Lower leg skin (tissue), 4 donors: ENCODE measurements at regions not wholly inside any gene's neighbourhood (a gene's known extent, or its start where the extent isn't known, plus 50 kb on each side); places are given as distances from the start of the nearest gene placed in this dataset.

Source experiments
- DNase-seq, 2 donors: peaks; one replicate each; pipeline ENCODE4 v3.0.0-alpha.2; 2019; ENCODE audit warnings: low spot score in 2 of 2
- H3K4me3 ChIP-seq: fragments of 200-600 bp; sonication (generic); 2 replicates; pipeline ENCODE4 v1.5.1; 2017; ENCODE audit warnings: mild to moderate bottlenecking, low read depth; ENCODE audit not compliant: poor library complexity, severe bottlenecking
- POLR2A ChIP-seq, 2 donors: fragments of 450-650 bp; IDR thresholded peaks; one replicate each; pipeline ENCODE4 v1.6.1; 2016 to 2017; ENCODE audit warnings: antibody characterized with exemption in 2 of 2, mild to moderate bottlenecking in 1 of 2, moderate library complexity in 1 of 2
- WGBS, 2 donors: methylation state at CpG; one replicate each; pipeline ENCODE4 v1.1.5; 2018; 5-methylcytosine and 5-hydroxymethylcytosine counted together
- intact Hi-C: fragments of 100-400 bp; cut with DNase I; formaldehyde crosslinking; loops from one replicate; pipeline ENCODE4 v1.15.0; 2023; ENCODE audit warnings: low total_unique reads
- TF ChIP-seq, protein P1 (sequence below), 3 donors: fragments of 450-650 bp; IDR thresholded peaks; one replicate each; pipeline ENCODE4 v1.5.1; 2016; ENCODE audit warnings: antibody characterized with exemption in 3 of 3, mild to moderate bottlenecking in 3 of 3, moderate library complexity in 2 of 3

DNA sequence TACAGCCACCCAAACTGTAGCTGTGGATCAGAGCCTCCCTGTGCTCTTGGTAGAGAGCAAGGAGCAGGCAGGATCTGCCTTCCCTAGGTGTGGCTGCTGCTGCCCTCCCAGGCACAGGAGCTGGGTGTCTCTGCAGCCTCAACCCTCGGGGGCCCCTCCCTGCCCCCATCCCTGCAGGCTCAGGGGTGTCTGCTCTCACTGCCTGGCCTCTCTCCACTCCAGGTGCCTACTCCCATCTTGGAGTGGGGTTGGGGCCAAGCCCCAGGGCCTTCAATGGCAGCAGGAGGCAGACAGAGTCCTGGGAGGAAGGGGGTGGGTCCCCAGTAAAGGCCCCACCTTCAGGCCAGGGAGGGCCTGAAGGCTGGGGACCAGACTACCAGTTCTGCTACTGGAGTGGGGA lies 189.7 kb upstream of the OSR1 start:
- intact Hi-C loops: no loop called here
- no peak overlapping the region for H3K4me3 ChIP-seq
- 80% methylated on average over 1 of the region's 1 CpG for WGBS, 2 donors
- DNase-seq: no peak
- TF ChIP-seq, protein P1, sequence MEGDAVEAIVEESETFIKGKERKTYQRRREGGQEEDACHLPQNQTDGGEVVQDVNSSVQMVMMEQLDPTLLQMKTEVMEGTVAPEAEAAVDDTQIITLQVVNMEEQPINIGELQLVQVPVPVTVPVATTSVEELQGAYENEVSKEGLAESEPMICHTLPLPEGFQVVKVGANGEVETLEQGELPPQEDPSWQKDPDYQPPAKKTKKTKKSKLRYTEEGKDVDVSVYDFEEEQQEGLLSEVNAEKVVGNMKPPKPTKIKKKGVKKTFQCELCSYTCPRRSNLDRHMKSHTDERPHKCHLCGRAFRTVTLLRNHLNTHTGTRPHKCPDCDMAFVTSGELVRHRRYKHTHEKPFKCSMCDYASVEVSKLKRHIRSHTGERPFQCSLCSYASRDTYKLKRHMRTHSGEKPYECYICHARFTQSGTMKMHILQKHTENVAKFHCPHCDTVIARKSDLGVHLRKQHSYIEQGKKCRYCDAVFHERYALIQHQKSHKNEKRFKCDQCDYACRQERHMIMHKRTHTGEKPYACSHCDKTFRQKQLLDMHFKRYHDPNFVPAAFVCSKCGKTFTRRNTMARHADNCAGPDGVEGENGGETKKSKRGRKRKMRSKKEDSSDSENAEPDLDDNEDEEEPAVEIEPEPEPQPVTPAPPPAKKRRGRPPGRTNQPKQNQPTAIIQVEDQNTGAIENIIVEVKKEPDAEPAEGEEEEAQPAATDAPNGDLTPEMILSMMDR (IDR thresholded peaks at IDR 0.05): no peak
- TF ChIP-seq POLR2A (IDR thresholded peaks at IDR 0.05): no peak

DNA sequence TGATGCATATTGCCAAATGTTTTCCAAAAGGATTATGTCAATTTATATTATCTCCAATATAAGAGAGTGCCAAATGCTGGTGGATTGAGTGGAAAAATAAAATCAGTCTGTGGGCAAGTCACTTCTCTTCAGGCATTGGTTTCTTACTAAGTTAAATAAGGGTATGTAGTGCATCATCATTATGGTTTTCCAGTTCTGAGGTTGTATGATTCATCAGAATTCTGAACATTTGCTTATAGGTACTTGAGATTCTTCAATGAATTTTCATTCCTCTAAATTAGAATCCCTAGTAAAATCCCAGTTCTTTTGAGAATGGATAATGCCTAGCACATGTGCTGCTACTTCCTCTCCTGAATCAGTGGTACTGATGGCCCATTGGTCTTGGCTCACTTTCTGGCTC lies 188.9 kb upstream of the OSR1 start:
- H3K4me3 ChIP-seq: no peak overlapping the region
- intact Hi-C loops: no loop called here
- DNase-seq: no peak
- no peak for TF ChIP-seq POLR2A (IDR thresholded peaks at IDR 0.05)
- TF ChIP-seq, protein P1 (IDR thresholded peaks at IDR 0.05): no peak

DNA sequence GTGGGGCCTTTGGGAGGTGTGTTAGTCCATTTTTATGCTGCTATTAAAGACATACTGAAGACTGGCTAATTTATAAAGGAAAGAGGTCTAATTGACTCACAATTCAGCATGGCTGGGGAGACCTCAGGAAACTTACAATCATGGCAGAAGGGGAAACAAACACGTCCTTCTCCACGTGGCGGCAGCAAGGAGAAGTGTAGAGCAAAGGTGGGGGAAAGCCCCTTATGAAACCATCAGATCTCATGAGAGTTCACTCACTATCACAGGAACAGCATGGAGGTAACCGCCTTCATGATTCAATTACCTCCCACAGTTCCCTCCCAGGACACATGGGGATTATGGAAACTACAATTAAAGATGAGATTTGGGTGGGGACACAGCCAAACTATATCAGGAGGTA lies 187.1 kb upstream of the OSR1 start:
- DNase-seq: no peak
- H3K4me3 ChIP-seq: no peak overlapping the region
- TF ChIP-seq, protein P1 (IDR thresholded peaks at IDR 0.05): no peak
- TF ChIP-seq POLR2A (IDR thresholded peaks at IDR 0.05): no peak
- 62 to 68% methylated on average over 4 of the region's 4 CpGs for WGBS, 2 donors
- intact Hi-C loops: no loop called here

DNA sequence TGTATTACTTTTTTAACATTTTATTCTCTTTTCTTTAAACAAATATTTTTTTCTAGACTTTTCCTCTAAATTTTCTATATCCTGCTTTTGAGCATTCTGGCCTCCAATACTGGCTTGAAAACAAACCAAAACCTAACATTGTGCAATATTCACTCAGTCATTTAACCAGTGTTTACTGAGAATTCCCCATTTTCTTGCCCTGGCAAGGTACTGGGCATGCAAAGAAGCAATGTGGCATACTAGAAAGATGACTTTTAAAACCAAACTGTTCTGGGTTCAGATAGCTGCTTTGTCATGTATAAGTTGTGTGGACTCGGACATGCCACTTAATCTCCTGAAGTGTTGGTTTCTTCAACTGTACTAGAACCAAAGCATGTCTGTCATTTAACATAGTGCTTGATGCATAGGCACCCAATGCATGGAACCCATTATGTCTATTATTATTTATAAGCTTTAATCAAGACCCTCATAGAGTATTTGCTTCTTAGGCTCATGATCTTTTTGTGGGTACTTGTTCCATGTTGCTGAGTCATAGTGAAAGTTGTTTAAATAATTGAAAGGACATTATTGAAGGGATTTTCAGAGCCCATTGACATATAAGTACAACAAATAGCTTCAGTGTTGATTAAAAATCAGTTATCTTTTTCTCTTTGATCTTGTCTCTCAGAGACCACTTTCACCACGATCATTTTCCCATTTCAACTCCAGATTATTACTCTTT lies 185.4 kb upstream of the OSR1 start:
- WGBS, 2 donors: 86 to 87% methylated on average over 2 of the region's 2 CpGs
- intact Hi-C loops: no loop called here
- DNase-seq: no peak
- no peak for TF ChIP-seq POLR2A (IDR thresholded peaks at IDR 0.05)
- TF ChIP-seq, protein P1 (IDR thresholded peaks at IDR 0.05): no peak
- H3K4me3 ChIP-seq: no peak overlapping the region

DNA sequence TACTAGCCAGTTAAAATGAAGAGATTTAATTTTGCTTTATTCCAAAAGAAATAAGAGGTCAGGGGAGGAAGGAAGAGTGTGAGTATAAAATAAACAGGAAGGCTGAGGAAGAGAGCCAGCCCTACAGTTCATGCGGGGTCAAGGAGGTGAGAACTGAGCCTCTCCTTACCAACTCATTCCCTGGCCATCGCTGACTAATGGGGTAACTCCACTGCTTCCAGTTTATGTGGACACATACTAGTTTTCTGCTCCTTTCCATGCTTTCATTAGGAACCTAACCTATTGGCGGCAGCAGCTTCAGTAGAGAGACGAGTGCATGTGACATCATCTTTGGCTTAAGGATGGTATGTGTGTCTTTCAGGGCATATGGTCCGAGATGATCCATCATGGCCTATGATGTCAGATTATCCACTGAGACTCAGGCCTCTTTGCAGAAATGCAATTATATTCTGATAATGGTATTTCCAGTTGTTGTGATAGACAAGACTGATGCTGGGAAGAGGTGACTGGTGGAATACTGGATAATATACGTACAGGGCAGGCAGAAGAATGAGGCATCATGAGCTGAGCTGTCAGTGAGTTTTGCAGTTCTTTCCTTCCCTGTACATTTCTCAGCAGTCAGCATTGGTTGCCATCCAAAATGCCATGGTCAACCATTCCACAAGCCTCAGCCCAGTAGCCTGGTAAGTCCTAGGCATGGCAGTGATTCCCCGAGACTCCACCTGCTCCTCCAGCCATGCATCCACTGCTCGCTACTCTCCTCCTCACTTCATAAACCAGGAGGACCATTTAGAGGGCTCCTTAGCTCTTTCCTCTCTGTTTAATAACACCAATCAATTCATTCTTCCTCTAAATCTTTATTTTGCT lies 184.6 kb upstream of the OSR1 start:
- intact Hi-C loops: no loop called here
- DNase-seq: no peak
- WGBS, 2 donors: 74 to 83% methylated on average over 8 of the region's 8 CpGs
- TF ChIP-seq, protein P1 (IDR thresholded peaks at IDR 0.05): no peak
- no peak for TF ChIP-seq POLR2A (IDR thresholded peaks at IDR 0.05)
- no peak overlapping the region for H3K4me3 ChIP-seq
